MG63 (cell line): ENCODE measurements at regions not wholly inside any gene's neighbourhood (a gene's known extent, or its start where the extent isn't known, plus 50 kb on each side); places are given as distances from the start of the nearest gene placed in this dataset.

ENCODE experiments used
- DNase-seq: peaks from one replicate; pipeline ENCODE4 v3.0.0-alpha.2; 2020
- H3K27me3 ChIP-seq: fragments of 250-450 bp; sonication (Bioruptor Pico); 2 replicates; pipeline ENCODE4 v1.5.1; 2020; ENCODE audit warnings: mild to moderate bottlenecking, moderate library complexity
- H3K36me3 ChIP-seq: fragments of 250-450 bp; sonication (Bioruptor Pico); 2 replicates; pipeline ENCODE4 v1.5.1; 2020; ENCODE audit warnings: mild to moderate bottlenecking, moderate library complexity
- H3K4me3 ChIP-seq: fragments of 250-450 bp; sonication (Bioruptor Pico); 2 replicates; pipeline ENCODE4 v1.5.1; 2020; ENCODE audit warnings: mild to moderate bottlenecking, moderate library complexity
- H3K9me3 ChIP-seq: fragments of 250-450 bp; sonication (Bioruptor Pico); 2 replicates; pipeline ENCODE4 v1.5.1; 2020; ENCODE audit warnings: mild to moderate bottlenecking, moderate library complexity

DNA sequence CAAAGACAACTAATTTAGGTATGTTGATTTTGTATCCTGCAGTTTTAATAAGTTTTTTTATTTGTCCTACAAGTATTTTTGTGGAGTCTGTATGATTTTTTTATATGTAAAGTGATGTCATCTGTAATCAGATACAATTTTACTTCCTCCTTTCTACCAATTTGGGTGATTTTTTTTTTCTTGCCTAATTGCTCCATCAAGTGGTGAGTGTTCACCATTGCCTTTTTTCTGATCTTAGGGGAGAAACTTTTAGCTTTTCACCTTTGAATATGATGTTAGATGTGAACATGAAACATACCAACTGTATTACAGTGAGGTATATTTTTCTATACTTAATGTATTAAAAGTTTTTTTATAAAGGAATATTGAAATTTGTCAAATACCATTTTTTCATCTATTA, 362.3 kb downstream of the PABPC4L start:
- no peaks in the 10 kb centered on the region for H3K36me3 ChIP-seq
- H3K9me3 ChIP-seq = peaks cover 4% of the 10 kb centered on the region; the same call in 1 of the 2 replicates
- no peaks in the 10 kb centered on the region for H3K27me3 ChIP-seq
- no peak for DNase-seq
- H3K4me3 ChIP-seq = no peak overlapping the region

DNA sequence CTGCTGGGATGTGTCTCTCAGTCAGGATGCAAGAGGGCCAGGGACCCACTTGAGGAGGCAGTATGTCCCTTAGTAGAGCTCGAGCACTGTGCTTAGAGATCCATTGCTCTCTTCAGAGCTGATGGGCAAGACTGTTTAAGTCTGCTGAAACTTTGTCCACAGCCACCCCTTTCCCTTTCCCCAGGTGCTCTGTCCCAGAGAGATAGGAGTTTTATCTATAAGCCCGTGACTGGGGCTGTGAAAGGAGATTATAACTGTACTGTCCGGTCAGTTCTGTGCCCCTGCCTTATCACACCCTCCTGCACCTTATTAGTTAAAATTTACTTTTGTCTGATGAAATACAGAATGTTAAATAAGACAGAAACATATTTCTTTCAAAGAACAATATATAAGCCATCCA, 378.4 kb downstream of the PABPC4L start:
- Histone ChIP-seq H3K4me3 (no peak overlapping the region), H3K36me3 (no peaks in the 10 kb centered on the region), H3K27me3 (no peaks in the 10 kb centered on the region), H3K9me3 (no peaks in the 10 kb centered on the region)
- DNase-seq = no peak

DNA sequence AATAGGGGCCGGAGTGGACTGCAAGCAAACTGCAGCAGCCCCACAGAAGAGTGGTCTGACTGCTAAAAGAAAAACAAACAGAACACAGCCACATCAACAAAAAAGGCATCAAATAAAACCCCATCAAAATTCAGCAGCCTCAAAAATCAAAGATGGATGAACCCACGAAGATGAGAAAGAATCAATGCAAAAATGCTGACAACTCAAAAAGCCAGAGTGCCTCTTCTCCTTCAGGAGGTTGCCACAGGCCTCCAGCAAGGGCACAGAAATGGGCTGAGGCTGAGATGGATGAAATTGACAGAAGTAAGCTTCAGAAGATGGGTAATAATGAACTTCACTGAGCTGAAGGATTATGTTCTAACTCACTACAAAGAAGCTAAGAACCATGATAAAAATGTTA, 388.6 kb downstream of the PABPC4L start:
- Histone ChIP-seq H3K4me3 (no peak overlapping the region), H3K9me3 (no peaks in the 10 kb centered on the region), H3K27me3 (no peaks in the 10 kb centered on the region), H3K36me3 (no peaks in the 10 kb centered on the region)
- no peak for DNase-seq

DNA sequence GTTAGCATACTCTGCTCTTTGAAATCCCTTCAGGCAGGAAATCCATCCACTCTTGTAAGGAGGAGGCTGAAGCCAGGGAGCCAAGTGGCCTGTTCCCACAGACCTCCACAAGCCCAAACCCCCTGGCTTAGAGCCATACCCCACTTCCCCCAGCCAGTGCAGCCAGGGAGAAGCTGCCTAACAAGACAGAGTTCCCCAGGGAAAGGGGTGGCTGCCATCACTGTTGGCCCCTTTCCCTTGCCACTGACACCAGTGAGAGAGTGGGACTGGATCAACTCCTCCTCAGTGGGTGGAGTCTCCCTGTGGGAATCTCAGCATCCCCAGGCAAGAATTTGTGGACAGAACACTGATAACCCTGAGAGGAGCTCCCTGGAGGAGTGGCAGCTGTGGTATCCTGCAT, 389.4 kb downstream of the PABPC4L start:
- DNase-seq = no peak
- Histone ChIP-seq H3K36me3 (no peaks in the 10 kb centered on the region), H3K27me3 (no peaks in the 10 kb centered on the region), H3K4me3 (no peak overlapping the region), H3K9me3 (no peaks in the 10 kb centered on the region)

- no peak for DNase-seq
- Histone ChIP-seq H3K9me3 (no peaks in the 10 kb centered on the region), H3K27me3 (no peaks in the 10 kb centered on the region), H3K4me3 (no peak overlapping the region), H3K36me3 (no peaks in the 10 kb centered on the region)
These were observed 393.4 kb downstream of the PABPC4L start for GRCh38 chr4:133808151-133808550.

GRCh38 chr4:133803341-133803740, 398.2 kb downstream of the PABPC4L start:
- Histone ChIP-seq H3K4me3 (no peak overlapping the region), H3K36me3 (no peaks in the 10 kb centered on the region), H3K9me3 (no peaks in the 10 kb centered on the region), H3K27me3 (no peaks in the 10 kb centered on the region)
- DNase-seq = no peak

DNA sequence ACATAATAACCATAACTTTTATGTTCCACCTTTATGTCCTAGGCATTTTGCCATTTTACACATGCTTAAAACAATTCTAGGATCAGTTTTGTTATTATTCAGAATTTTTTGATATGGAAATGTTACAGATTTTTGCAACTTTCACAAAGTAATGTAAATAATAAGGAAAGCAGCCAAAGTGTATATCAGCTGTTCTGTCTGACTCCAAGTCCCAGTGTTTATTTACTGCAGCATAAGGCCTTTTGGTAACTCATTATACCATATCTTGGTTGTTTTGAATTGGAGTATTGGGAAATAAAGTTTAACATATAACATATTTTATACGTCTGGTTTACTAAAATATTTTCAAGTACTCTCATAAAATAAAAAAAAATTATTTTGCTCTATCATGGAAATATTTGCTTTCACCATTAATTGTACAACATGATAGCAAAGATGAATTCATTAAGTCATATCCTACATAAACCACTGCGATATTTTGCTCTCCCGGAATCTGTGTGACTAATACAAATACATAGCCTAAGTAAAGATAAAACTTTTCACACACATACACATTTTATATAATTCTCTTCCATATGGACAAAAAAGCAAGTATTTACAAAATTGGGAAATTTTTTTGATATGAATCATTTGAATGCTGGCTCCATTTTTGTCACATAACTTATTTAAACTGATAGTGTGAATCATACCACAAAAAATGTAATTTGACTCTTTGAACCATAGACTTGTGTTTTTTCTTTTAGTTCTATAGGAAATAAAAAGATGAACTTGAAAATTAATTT, 399.0 kb downstream of the PABPC4L start:
- H3K4me3 ChIP-seq = no peak overlapping the region
- no peaks in the 10 kb centered on the region for H3K9me3 ChIP-seq
- DNase-seq = no peak
- no peaks in the 10 kb centered on the region for H3K36me3 ChIP-seq
- no peaks in the 10 kb centered on the region for H3K27me3 ChIP-seq

DNA sequence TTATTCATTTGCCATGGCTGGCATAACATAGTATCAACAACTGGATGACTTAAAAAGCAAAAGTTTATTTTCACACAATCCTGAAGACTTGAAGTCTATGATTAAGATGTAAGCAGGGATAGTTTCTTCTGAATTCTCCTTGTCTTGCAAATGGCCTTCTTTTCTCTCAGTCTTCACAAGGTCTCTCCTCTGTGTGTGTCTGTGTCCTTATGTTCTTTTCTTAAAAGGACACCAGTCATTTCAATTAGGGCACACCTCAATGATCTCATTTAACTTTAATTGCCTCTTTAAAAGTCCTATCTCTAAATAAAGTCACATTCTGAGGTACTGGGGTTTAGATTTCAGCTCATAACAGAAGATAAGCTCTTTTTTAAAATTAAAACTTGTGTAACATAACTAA, 399.7 kb downstream of the PABPC4L start:
- no peaks in the 10 kb centered on the region for H3K36me3 ChIP-seq
- no peak overlapping the region for H3K4me3 ChIP-seq
- DNase-seq = no peak
- no peaks in the 10 kb centered on the region for H3K27me3 ChIP-seq
- no peaks in the 10 kb centered on the region for H3K9me3 ChIP-seq

DNA sequence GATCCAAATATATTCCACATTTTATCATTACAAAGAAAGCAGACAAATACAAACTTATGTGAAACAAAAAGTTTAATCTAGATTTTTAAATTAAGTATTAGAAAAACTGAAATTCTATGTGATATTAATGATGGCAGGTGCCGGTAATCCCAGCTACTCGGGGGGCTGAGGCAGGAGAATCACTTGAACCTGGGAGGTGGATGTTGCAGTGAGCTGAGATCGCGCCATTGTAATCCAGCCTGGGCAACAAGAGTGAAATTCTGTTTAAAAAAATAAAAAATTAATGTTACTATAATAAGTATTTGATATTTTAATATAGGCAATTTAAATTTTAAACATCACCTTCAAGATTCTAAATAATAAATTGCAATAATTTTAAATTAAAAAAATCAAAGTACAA, 400.6 kb downstream of the PABPC4L start:
- no peak for DNase-seq
- Histone ChIP-seq H3K36me3 (no peaks in the 10 kb centered on the region), H3K4me3 (no peak overlapping the region), H3K9me3 (no peaks in the 10 kb centered on the region), H3K27me3 (no peaks in the 10 kb centered on the region)

DNA sequence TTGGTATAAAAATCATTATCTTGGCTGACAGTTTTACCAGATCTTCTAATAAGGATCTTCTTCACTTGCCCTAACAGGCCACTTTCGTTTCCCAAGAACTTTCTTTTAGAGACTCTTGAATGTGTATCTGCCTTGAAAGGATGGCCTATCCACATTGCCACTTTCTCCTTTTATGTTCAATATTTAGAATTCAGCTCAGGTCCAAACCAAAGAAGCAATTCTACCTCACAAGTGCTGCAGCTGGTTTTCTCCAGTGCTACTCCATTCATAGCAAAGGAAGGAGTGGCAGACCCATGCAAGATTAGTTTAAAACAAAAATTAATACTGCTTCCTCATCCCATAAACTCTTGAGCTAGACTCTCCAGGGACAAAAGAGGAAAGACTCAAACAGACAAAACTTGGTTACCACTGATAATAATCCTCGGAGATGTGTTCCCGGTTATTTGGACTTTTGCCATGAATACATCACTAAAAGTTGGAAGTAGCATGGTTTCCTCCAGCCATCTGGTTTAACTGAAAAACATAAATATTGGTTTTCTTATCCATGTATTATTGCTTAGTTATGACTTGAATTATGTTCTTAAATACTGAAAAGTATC, 401.8 kb downstream of the PABPC4L start:
- no peaks in the 10 kb centered on the region for H3K36me3 ChIP-seq
- no peaks in the 10 kb centered on the region for H3K27me3 ChIP-seq
- DNase-seq = no peak
- H3K4me3 ChIP-seq = no peak overlapping the region
- no peaks in the 10 kb centered on the region for H3K9me3 ChIP-seq

GRCh38 chr4:133777661-133778060, 423.9 kb downstream of the PABPC4L start:
- H3K27me3 ChIP-seq = no peaks in the 10 kb centered on the region
- no peaks in the 10 kb centered on the region for H3K9me3 ChIP-seq
- H3K36me3 ChIP-seq = no peaks in the 10 kb centered on the region
- H3K4me3 ChIP-seq = no peak overlapping the region
- no peak for DNase-seq

DNA sequence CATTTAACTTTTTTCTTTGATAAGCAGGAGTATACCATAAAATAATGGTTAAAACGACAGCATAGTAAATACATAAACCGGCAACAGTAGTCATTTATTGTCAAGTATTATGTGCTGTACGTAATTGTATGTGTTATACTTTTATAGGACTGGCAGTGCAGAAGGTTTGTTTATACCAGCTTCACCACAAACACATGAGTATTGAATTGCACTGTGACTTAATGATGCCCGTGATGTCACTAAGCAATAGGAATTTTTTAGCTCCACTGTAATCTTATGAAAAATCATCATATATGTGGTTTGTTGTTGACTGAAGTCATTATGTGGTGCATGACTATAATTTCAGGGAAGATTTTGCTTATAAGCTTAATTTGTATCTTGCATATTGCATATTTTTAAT, 424.6 kb downstream of the PABPC4L start:
- no peak for DNase-seq
- Histone ChIP-seq H3K9me3 (no peaks in the 10 kb centered on the region), H3K4me3 (no peak overlapping the region), H3K36me3 (no peaks in the 10 kb centered on the region), H3K27me3 (no peaks in the 10 kb centered on the region)

GRCh38 chr4:133776503-133776902, 425.1 kb downstream of the PABPC4L start:
- Histone ChIP-seq H3K27me3 (no peaks in the 10 kb centered on the region), H3K9me3 (no peaks in the 10 kb centered on the region), H3K4me3 (no peak overlapping the region), H3K36me3 (no peaks in the 10 kb centered on the region)
- DNase-seq = no peak

DNA sequence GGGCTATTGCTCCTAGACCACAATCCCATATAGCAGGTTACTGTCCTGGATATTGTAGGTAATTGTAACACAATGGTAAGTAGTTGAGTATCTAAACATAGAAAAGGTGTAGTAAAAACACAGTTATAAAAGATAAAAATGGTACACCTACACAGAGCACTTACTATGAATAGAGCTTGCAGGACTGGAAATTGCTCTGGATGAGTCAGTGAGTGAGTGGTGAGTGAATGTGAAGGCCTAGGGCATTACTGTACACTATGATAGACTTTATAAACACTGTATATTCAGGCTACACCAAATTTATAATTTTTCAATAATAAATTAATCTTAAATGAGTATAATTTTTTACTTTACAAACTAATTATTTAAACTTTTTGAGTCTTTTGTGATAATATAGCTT, 425.7 kb downstream of the PABPC4L start:
- H3K9me3 ChIP-seq = no peaks in the 10 kb centered on the region
- no peak overlapping the region for H3K4me3 ChIP-seq
- no peaks in the 10 kb centered on the region for H3K27me3 ChIP-seq
- DNase-seq = no peak
- H3K36me3 ChIP-seq = no peaks in the 10 kb centered on the region

GRCh38 chr4:133775469-133775868, 426.1 kb downstream of the PABPC4L start:
- no peak for DNase-seq
- no peaks in the 10 kb centered on the region for H3K36me3 ChIP-seq
- H3K9me3 ChIP-seq = no peaks in the 10 kb centered on the region
- H3K27me3 ChIP-seq = no peaks in the 10 kb centered on the region
- H3K4me3 ChIP-seq = no peak overlapping the region

GRCh38 chr4:133759428-133759827, 442.2 kb downstream of the PABPC4L start:
- no peak for DNase-seq
- H3K27me3 ChIP-seq = no peaks in the 10 kb centered on the region
- H3K9me3 ChIP-seq = no peaks in the 10 kb centered on the region
- H3K4me3 ChIP-seq = no peak overlapping the region
- H3K36me3 ChIP-seq = no peaks in the 10 kb centered on the region

- Histone ChIP-seq H3K27me3 (no peaks in the 10 kb centered on the region), H3K9me3 (no peaks in the 10 kb centered on the region), H3K36me3 (no peaks in the 10 kb centered on the region), H3K4me3 (no peak overlapping the region)
- no peak for DNase-seq
These were observed 459.8 kb downstream of the PABPC4L start for GRCh38 chr4:133741766-133742165.

DNA sequence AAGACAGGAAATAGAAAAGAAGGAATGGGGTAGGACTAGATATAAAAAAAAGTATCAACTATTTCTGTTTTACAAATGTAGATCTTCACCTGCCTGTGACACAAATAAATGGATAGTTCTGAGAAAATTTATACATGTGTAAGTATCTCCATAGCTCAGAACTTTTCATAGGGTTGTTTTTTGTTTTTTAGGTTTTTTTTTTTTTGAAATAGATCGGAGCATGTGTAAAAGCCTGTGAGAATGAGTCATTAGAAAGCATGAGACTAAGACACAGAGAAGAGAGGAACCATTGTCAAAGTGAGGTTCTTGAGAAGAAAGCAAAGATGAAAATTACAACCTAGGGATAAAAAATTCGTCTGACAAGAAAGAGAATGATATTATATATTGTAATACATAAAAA, 481.6 kb downstream of the PABPC4L start:
- Histone ChIP-seq H3K36me3 (no peaks in the 10 kb centered on the region), H3K4me3 (no peak overlapping the region), H3K9me3 (no peaks in the 10 kb centered on the region), H3K27me3 (no peaks in the 10 kb centered on the region)
- DNase-seq = no peak
